GM12892 (cell line): ENCODE measurements at regions not wholly inside any gene's neighbourhood (a gene's known extent, or its start where the extent isn't known, plus 50 kb on each side); places are given as distances from the start of the nearest gene placed in this dataset.

Experiments used
- POLR2A ChIP-seq: IDR thresholded peaks from 2 replicates; pipeline ENCODE4 v1.6.1; 2011; ENCODE audit warnings: low read depth, low read length, control low read depth
- POLR2AphosphoS5 ChIP-seq: IDR thresholded peaks from 2 replicates; pipeline ENCODE4 v1.6.1; 2011; ENCODE audit warnings: low read depth, low read length, control low read depth
- TAF1 ChIP-seq: IDR thresholded peaks from 2 replicates; pipeline ENCODE4 v1.6.1; 2011; ENCODE audit warnings: low read depth, mild to moderate bottlenecking, control low read depth, low read length, borderline replicate concordance

DNA sequence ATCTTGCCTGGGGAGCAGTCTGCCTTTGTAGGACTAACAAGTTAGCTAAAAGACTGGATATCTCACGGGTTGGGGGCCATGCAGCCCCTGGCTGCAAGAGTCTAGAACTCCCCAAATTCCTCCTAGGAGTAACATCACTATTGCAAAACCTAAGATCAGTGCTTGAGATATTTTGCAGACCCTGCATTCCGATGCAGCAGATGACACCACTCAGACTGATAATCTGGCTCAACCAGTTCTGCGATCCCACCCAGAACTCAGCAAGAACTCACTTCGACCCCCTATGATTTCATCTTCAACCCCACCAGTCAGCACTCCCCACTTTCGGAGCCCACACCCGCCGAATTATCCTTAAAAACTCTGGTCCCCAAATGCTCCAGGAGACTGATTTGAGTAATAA, 834.0 kb downstream of the C4orf33 start:
- TF ChIP-seq POLR2A (no peak), POLR2AphosphoS5 (no peak), TAF1 (no peak)
